SK-N-SH (cell line): ENCODE measurements at regions not wholly inside any gene's neighbourhood (a gene's known extent, or its start where the extent isn't known, plus 50 kb on each side); places are given as distances from the start of the nearest gene placed in this dataset.

Experiments
- CTCF ChIA-PET: fragments of 300-600, 350-600 bp; formaldehyde crosslinking; extraction: SDS; loops from one replicate; lab custom pipeline; 2021; lab: Yijun Ruan, JAX
- POLR2A ChIA-PET: fragments of 350-600 bp; sonication (Branson Sonifier 250); formaldehyde crosslinking; extraction: SDS; loops from one replicate; lab custom pipeline; 2020; ENCODE audit warnings: antibody characterized with exemption, inconsistent platforms; lab: Yijun Ruan, JAX
- DNase-seq: peaks from one replicate; pipeline ENCODE4 v3.0.0; 2012
- H2AFZ ChIP-seq: fragments of 200-600 bp; sonication (generic); 2 replicates; pipeline ENCODE4 v1.8.1; 2016; ENCODE audit warnings: antibody characterized with exemption, mild to moderate bottlenecking, low read depth
- H3F3A ChIP-seq: fragments of 200-600 bp; sonication (generic); replicated peaks from 2 replicates; pipeline ENCODE3; 2016; ENCODE audit warnings: antibody characterized with exemption, mild to moderate bottlenecking; ENCODE audit not compliant: insufficient read depth
- H3K27ac ChIP-seq, 2 experiments: fragments of 200-500 bp in 1 of 2; fragments of 200-600 bp in 1 of 2; sonication (Bioruptor generic) in 1 of 2; sonication (generic), shearing (Covaris generic) in 1 of 2; 2 replicates each; pipeline versions ENCODE4 v1.5.1 to v1.6.1; 2014 to 2016; ENCODE audit warnings: low read depth in 2 of 2, inconsistent platforms in 1 of 2, low read length in 1 of 2, mild to moderate bottlenecking in 1 of 2, mixed read lengths in 1 of 2
- H3K27me3 ChIP-seq: fragments of 200-600 bp; sonication (generic), shearing (Covaris generic); 2 replicates; pipeline ENCODE4 v1.6.1; 2016; ENCODE audit warnings: mixed run types; ENCODE audit not compliant: insufficient read depth
- H3K36me3 ChIP-seq, 2 experiments: fragments of 200-500 bp in 1 of 2; fragments of 200-600 bp in 1 of 2; sonication (Bioruptor generic) in 1 of 2; sonication (generic) in 1 of 2; replicated peaks in 1 of 2; 2 replicates each; pipeline versions ENCODE3 to v1.5.1; 2014 to 2016; ENCODE audit warnings: low read length in 1 of 2, mild to moderate bottlenecking in 1 of 2; ENCODE audit not compliant: insufficient read depth in 2 of 2, control insufficient read depth in 1 of 2
- H3K4me1 ChIP-seq, 2 experiments: fragments of 200-500 bp in 1 of 2; fragments of 200-600 bp in 1 of 2; sonication (Bioruptor generic) in 1 of 2; sonication (generic), shearing (Covaris generic) in 1 of 2; 2 replicates each; pipeline versions ENCODE4 v1.5.1 to v1.6.1; 2014 to 2016; ENCODE audit warnings: low read depth in 1 of 2, low read length in 1 of 2, mixed run types in 1 of 2; ENCODE audit not compliant: insufficient read depth in 2 of 2, control insufficient read depth in 1 of 2
- H3K4me2 ChIP-seq: fragments of 200-600 bp; sonication (generic), shearing (Covaris generic); 2 replicates; pipeline ENCODE4 v1.6.1; 2017; ENCODE audit warnings: mixed run types
- H3K4me3 ChIP-seq, 2 experiments: fragments of 200-500 bp in 1 of 2; fragments of 200-600 bp in 1 of 2; sonication (Bioruptor generic) in 1 of 2; sonication (generic), shearing (Covaris generic) in 1 of 2; 2 replicates each; pipeline versions ENCODE4 v1.5.1 to v1.8.1; 2014 to 2016; ENCODE audit warnings: low read depth in 2 of 2, inconsistent platforms in 1 of 2, low read length in 1 of 2, mild to moderate bottlenecking in 1 of 2, mixed read lengths in 1 of 2, moderate library complexity in 1 of 2
- H3K79me2 ChIP-seq: fragments of 200-600 bp; sonication (generic); 2 replicates; pipeline ENCODE4 v1.8.1; 2017; ENCODE audit warnings: mild to moderate bottlenecking; ENCODE audit not compliant: insufficient read depth
- H3K9ac ChIP-seq: fragments of 200-600 bp; sonication (generic); 2 replicates; pipeline ENCODE4 v1.6.1; 2017; ENCODE audit warnings: mixed run types
- H3K9me2 ChIP-seq: fragments of 200-600 bp; sonication (generic); 2 replicates; pipeline ENCODE4 v1.6.1; 2017; ENCODE audit warnings: mixed run types
- H3K9me3 ChIP-seq: fragments of 200-600 bp; sonication (generic); 2 replicates; pipeline ENCODE4 v1.6.1; 2017; ENCODE audit warnings: mixed run types, mild to moderate bottlenecking, moderate library complexity
- H4K20me1 ChIP-seq: fragments of 200-600 bp; sonication (generic); 2 replicates; pipeline ENCODE4 v1.6.1; 2017; ENCODE audit warnings: mild to moderate bottlenecking, mixed run types; ENCODE audit not compliant: insufficient read depth
- CHD2 ChIP-seq: fragments of 150-350 bp; IDR thresholded peaks from 2 replicates; pipeline ENCODE4 v1.6.1; 2018; ENCODE audit warnings: low read length; ENCODE audit not compliant: partially characterized antibody
- EP300 ChIP-seq, 2 experiments: IDR thresholded peaks; 2 replicates each; pipeline versions ENCODE4 v1.4.0 to v1.6.1; 2012; ENCODE audit warnings: borderline replicate concordance in 1 of 2, low read depth in 1 of 2, low read length in 1 of 2
- EZH2phosphoT487 ChIP-seq: fragments of 200-600 bp; sonication (generic); IDR thresholded peaks from 2 replicates; pipeline ENCODE4 v1.6.1; 2017; ENCODE audit warnings: low read depth, mixed run types, mild to moderate bottlenecking, antibody characterized with exemption, moderate library complexity, borderline replicate concordance
- FOSL2 ChIP-seq: IDR thresholded peaks from 2 replicates; pipeline ENCODE4 v1.4.0; 2012; ENCODE audit warnings: low read depth, mild to moderate bottlenecking, moderate library complexity, borderline replicate concordance
- GABPA ChIP-seq: IDR thresholded peaks from 2 replicates; pipeline ENCODE4 v1.4.0; 2012; ENCODE audit warnings: low read depth, mild to moderate bottlenecking
- MAX ChIP-seq: IDR thresholded peaks from 2 replicates; pipeline ENCODE4 v1.4.0; 2012; ENCODE audit warnings: low read depth
- MXI1 ChIP-seq: IDR thresholded peaks from 2 replicates; pipeline ENCODE4 v1.6.1; 2012; ENCODE audit warnings: mild to moderate bottlenecking, low read depth, low read length, improper control_type of control experiment
- NFIC ChIP-seq: IDR thresholded peaks from 2 replicates; pipeline ENCODE4 v1.4.0; 2012; ENCODE audit warnings: borderline replicate concordance
- NRF1 ChIP-seq: IDR thresholded peaks from 2 replicates; pipeline ENCODE4 v1.6.1; 2012; ENCODE audit warnings: low read depth, mild to moderate bottlenecking, low read length
- POLR2AphosphoS5 ChIP-seq: IDR thresholded peaks from 2 replicates; pipeline ENCODE4 v1.6.1; 2012; ENCODE audit warnings: low read depth, low read length
- RCOR1 ChIP-seq: fragments of 150-350 bp; IDR thresholded peaks from 2 replicates; pipeline ENCODE4 v1.6.1; 2017; ENCODE audit warnings: antibody characterized with exemption, low read length
- REST ChIP-seq: IDR thresholded peaks from 2 replicates; pipeline ENCODE4 v1.6.1; 2012; ENCODE audit warnings: mild to moderate bottlenecking, low read depth, low read length, moderate library complexity
- RFX5 ChIP-seq: IDR thresholded peaks from 2 replicates; pipeline ENCODE4 v1.6.1; 2012; ENCODE audit warnings: mild to moderate bottlenecking, improper control_type of control experiment, low read length
- SIN3A ChIP-seq: IDR thresholded peaks from 2 replicates; pipeline ENCODE4 v1.6.1; 2012; ENCODE audit warnings: low read depth, mild to moderate bottlenecking, low read length, moderate library complexity, borderline replicate concordance
- SMC3 ChIP-seq: IDR thresholded peaks from 2 replicates; pipeline ENCODE4 v1.6.1; 2012; ENCODE audit warnings: low read depth, low read length, improper control_type of control experiment
- TAF1 ChIP-seq: IDR thresholded peaks from 2 replicates; pipeline ENCODE4 v1.6.1; 2012; ENCODE audit warnings: low read depth, mild to moderate bottlenecking, low read length, moderate library complexity, borderline replicate concordance
- TCF12 ChIP-seq: IDR thresholded peaks from 2 replicates; pipeline ENCODE4 v1.4.0; 2012
- ZBTB33 ChIP-seq: IDR thresholded peaks from 2 replicates; pipeline ENCODE4 v1.4.0; 2012; ENCODE audit warnings: low read depth, borderline replicate concordance
- WGBS: methylation state at CpG from one replicate; pipeline ENCODE4 v1.1.6; 2017; ENCODE audit warnings: low lambda C conversion rate; 5-methylcytosine and 5-hydroxymethylcytosine counted together
- TF ChIP-seq, protein P1 (sequence below): IDR thresholded peaks from 2 replicates; pipeline ENCODE4 v1.4.0; 2012; ENCODE audit warnings: low read depth, borderline replicate concordance
- TF ChIP-seq, protein P2 (sequence below): fragments of 150-350 bp; IDR thresholded peaks from 2 replicates; pipeline ENCODE4 v1.6.1; 2017; ENCODE audit warnings: antibody characterized with exemption, low read length, low read depth, borderline replicate concordance

DNA sequence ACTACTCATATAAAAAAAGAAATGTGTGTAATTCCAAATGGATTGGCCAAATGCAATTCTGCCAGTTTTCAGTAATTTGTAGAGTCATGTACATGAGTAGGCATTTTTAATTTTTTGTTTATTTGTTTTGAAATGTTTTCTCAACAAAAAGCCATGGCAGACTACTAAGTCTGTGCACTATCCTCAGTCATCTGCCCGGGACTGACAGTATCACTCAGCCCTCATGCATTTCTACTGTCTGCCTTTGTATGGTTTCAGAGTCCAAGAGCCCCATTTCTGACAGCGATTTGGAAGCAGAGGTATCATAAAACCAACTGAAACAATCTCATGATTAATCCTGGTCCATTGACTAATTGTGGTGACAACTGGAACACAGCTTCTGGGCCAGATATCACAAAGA is 109.9 kb upstream of the NYAP2 start:
- Histone ChIP-seq H3K4me2 (no peak overlapping the region), H3F3A (no peaks in the 10 kb centered on the region), H3K9me3 (no peaks in the 10 kb centered on the region), H3K27me3 (no peaks in the 10 kb centered on the region), H3K79me2 (no peaks in the 10 kb centered on the region), H4K20me1 (no peaks in the 10 kb centered on the region), H3K36me3 (no peaks in the 10 kb centered on the region), H3K4me3 (no peak overlapping the region), H3K27ac (no peak overlapping the region), H3K4me1 (no peaks in the 10 kb centered on the region), H3K9me2 (no peaks in the 10 kb centered on the region), H3K9ac (no peak overlapping the region), H2AFZ (no peak overlapping the region)
- 55% methylated on average over 2 of the region's 2 CpGs for WGBS
- ChIA-PET POLR2A (no interaction called here), CTCF (no interaction called here)
- no peak for DNase-seq
- TF ChIP-seq SMC3 (no peak), RCOR1 (no peak), TCF12 (no peak)

- Histone ChIP-seq H3K4me3 (no peak overlapping the region), H2AFZ (no peak overlapping the region), H3K9ac (no peak overlapping the region), H3K36me3 (no peaks in the 10 kb centered on the region), H3K79me2 (no peaks in the 10 kb centered on the region), H4K20me1 (no peaks in the 10 kb centered on the region), H3F3A (no peaks in the 10 kb centered on the region), H3K9me2 (no peaks in the 10 kb centered on the region), H3K27me3 (no peaks in the 10 kb centered on the region), H3K4me2 (no peak overlapping the region), H3K9me3 (no peaks in the 10 kb centered on the region), H3K4me1 (no peaks in the 10 kb centered on the region), H3K27ac (no peak overlapping the region)
- CTCF ChIA-PET, result no interaction called here
- DNase-seq, result no peak
- WGBS, result 67% methylated on average over 3 of the region's 3 CpGs
- POLR2A ChIA-PET, result no interaction called here
- TF ChIP-seq CHD2 (no peak), RFX5 (no peak), SIN3A (no peak), FOSL2 (no peak), ZBTB33 (no peak), TCF12 (no peak), EP300 (IDR thresholded peaks at IDR 0.05; ENCODE audit: borderline replicate concordance in 1 of 2, low read depth in 1 of 2, low read length in 1 of 2) (no peak), NFIC (no peak), EZH2phosphoT487 (no peak), GABPA (no peak), NRF1 (no peak), REST (no peak), RCOR1 (no peak), MXI1 (no peak), MAX (no peak), TAF1 (no peak), POLR2AphosphoS5 (no peak)
- TF ChIP-seq, protein P1, sequence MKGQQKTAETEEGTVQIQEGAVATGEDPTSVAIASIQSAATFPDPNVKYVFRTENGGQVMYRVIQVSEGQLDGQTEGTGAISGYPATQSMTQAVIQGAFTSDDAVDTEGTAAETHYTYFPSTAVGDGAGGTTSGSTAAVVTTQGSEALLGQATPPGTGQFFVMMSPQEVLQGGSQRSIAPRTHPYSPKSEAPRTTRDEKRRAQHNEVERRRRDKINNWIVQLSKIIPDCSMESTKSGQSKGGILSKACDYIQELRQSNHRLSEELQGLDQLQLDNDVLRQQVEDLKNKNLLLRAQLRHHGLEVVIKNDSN, result no peak
- TF ChIP-seq, protein P2, sequence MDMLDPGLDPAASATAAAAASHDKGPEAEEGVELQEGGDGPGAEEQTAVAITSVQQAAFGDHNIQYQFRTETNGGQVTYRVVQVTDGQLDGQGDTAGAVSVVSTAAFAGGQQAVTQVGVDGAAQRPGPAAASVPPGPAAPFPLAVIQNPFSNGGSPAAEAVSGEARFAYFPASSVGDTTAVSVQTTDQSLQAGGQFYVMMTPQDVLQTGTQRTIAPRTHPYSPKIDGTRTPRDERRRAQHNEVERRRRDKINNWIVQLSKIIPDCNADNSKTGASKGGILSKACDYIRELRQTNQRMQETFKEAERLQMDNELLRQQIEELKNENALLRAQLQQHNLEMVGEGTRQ, result no peak
Measured at GRCh38 chr2:225288986-225289385, 110.5 kb upstream of the NYAP2 start.
